Neural progenitor cell (in vitro differentiated cells): ENCODE measurements at regions not wholly inside any gene's neighbourhood (a gene's known extent, or its start where the extent isn't known, plus 50 kb on each side); places are given as distances from the start of the nearest gene placed in this dataset.

Experiments
- CTCF ChIP-seq: fragments of 200-600 bp; sonication (generic); IDR thresholded peaks from 2 replicates; pipeline ENCODE4 v1.5.1; 2017; ENCODE audit warnings: antibody characterized with exemption, mild to moderate bottlenecking
- EZH2phosphoT487 ChIP-seq: fragments of 200-600 bp; sonication (generic); IDR thresholded peaks from 2 replicates; pipeline ENCODE4 v1.6.1; 2017; ENCODE audit warnings: antibody characterized with exemption

DNA sequence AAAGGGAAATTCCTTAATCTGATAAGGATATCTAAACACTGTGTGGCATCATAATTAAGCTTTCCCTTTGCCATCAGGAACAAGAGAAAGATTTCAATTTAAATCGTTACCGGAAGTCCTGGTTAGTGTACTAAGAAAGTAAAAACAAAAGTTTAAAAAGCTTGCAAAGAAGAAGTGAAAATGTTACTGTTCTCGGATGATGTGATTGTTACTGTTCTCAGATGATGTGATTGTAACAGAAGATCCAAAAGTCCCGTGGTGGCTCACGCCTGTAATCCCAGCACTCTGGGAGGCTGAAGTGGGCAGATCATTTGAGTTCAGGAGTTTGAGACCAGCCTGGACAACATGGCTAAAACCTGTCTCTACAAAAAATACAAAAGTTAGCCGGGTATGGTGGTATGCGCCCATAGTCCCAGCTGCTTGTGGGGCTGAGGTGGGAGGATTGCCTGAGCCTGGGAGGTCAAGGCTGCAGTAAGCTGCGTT, 62.5 kb downstream of the RGS12 start:
- TF ChIP-seq CTCF (no peak), EZH2phosphoT487 (no peak)
